Kidney epithelial cell (primary cell): ENCODE measurements at regions not wholly inside any gene's neighbourhood (a gene's known extent, or its start where the extent isn't known, plus 50 kb on each side); places are given as distances from the start of the nearest gene placed in this dataset.

Source experiments
- DNase-seq: peaks from one replicate; pipeline ENCODE4 v3.0.0-alpha.2; 2010; ENCODE audit warnings: low read depth
- H3K27me3 ChIP-seq: 2 replicates; pipeline ENCODE4 v1.6.0; 2011; ENCODE audit warnings: low read length; ENCODE audit not compliant: control insufficient read depth, insufficient read depth
- H3K36me3 ChIP-seq: 2 replicates; pipeline ENCODE4 v1.5.1; 2011; ENCODE audit warnings: low read length; ENCODE audit not compliant: control insufficient read depth, insufficient read depth
- H3K4me3 ChIP-seq: 2 replicates; pipeline ENCODE4 v1.5.1; 2011; ENCODE audit warnings: low read depth, mild to moderate bottlenecking, control low read depth, low read length
- CTCF ChIP-seq: IDR thresholded peaks from 2 replicates; pipeline ENCODE4 v1.5.1; 2011; ENCODE audit warnings: mild to moderate bottlenecking, moderate library complexity, low read length, control low read depth, inconsistent platforms; ENCODE audit not compliant: insufficient read depth, poor library complexity, severe bottlenecking

- Histone ChIP-seq H3K4me3 (no peak overlapping the region), H3K27me3 (no peaks in the 10 kb centered on the region), H3K36me3 (no peaks in the 10 kb centered on the region)
- DNase-seq = no peak
- no peak for TF ChIP-seq CTCF
Measured at GRCh38 chr17:53249036-53249435, 573.7 kb upstream of the KIF2B start.

- H3K36me3 ChIP-seq = no peaks in the 10 kb centered on the region
- TF ChIP-seq CTCF = no peak
- no peak overlapping the region for H3K4me3 ChIP-seq
Measured at GRCh38 chr17:53234138-53234537, 588.6 kb upstream of the KIF2B start.

GRCh38 chr17:53227514-53227913 is 595.2 kb upstream of the KIF2B start:
- no peak for TF ChIP-seq CTCF
- no peak for DNase-seq
- no peaks in the 10 kb centered on the region for H3K27me3 ChIP-seq
- no peak overlapping the region for H3K4me3 ChIP-seq
- no peaks in the 10 kb centered on the region for H3K36me3 ChIP-seq

More at GRCh38 chr17:53234138-53234537, 588.6 kb upstream of the KIF2B start:
- H3K27me3 ChIP-seq = no peaks in the 10 kb centered on the region
- DNase-seq = no peak

GRCh38 chr17:53227111-53227510 is 595.6 kb upstream of the KIF2B start:
- no peaks in the 10 kb centered on the region for H3K36me3 ChIP-seq
- DNase-seq = no peak
- no peak overlapping the region for H3K4me3 ChIP-seq
- TF ChIP-seq CTCF = no peak
- no peaks in the 10 kb centered on the region for H3K27me3 ChIP-seq

- Histone ChIP-seq H3K4me3 (no peak overlapping the region), H3K36me3 (no peaks in the 10 kb centered on the region), H3K27me3 (no peaks in the 10 kb centered on the region)
- DNase-seq = no peak
- no peak for TF ChIP-seq CTCF
Measured at GRCh38 chr17:53219821-53220220, 602.9 kb upstream of the KIF2B start.

- DNase-seq = no peak
- no peak for TF ChIP-seq CTCF
- Histone ChIP-seq H3K36me3 (no peaks in the 10 kb centered on the region), H3K4me3 (no peak overlapping the region), H3K27me3 (no peaks in the 10 kb centered on the region)
Measured at GRCh38 chr17:53218723-53219122, 604.0 kb upstream of the KIF2B start.
